Activated naive CD4-positive, alpha-beta T cell treated with anti-CD3 and anti-CD28 coated beads, Interleukin-2, amount 10 ng/mL, durations not matched to agents 7 days and 5 days (primary cell): ENCODE measurements at regions not wholly inside any gene's neighbourhood (a gene's known extent, or its start where the extent isn't known, plus 50 kb on each side); places are given as distances from the start of the nearest gene placed in this dataset.

Experiments
- CTCF ChIA-PET: fragments of 350-600 bp; sonication (Branson Sonifier 250); formaldehyde crosslinking; loops from one replicate; lab custom pipeline; 2021; ENCODE audit warnings: antibody characterized with exemption; lab: Charles Lee
- DNase-seq: peaks from one replicate; pipeline ENCODE4 v3.0.0-alpha.2; 2020
- H3K27ac Mint-ChIP-seq: one replicate; pipeline ENCODE4 v1.8.0; 2021; ENCODE audit warnings: mild to moderate bottlenecking, moderate library complexity, mixed read lengths
- H3K27me3 Mint-ChIP-seq: one replicate; pipeline ENCODE4 v1.8.0; 2021; ENCODE audit warnings: mild to moderate bottlenecking, mixed read lengths
- H3K36me3 Mint-ChIP-seq: one replicate; pipeline ENCODE4 v1.8.0; 2021; ENCODE audit warnings: mixed read lengths
- H3K4me1 Mint-ChIP-seq: one replicate; pipeline ENCODE4 v1.8.0; 2021; ENCODE audit warnings: mixed read lengths
- H3K4me3 Mint-ChIP-seq: one replicate; pipeline ENCODE4 v1.8.0; 2021; ENCODE audit warnings: mild to moderate bottlenecking, moderate library complexity, mixed read lengths
- H3K9me3 Mint-ChIP-seq: one replicate; pipeline ENCODE4 v1.8.0; 2021; ENCODE audit warnings: mixed read lengths

GRCh38 chrX:98338544-98338943, 1454.8 kb downstream of the RPA4 start:
- no peaks in the 10 kb centered on the region for H3K36me3 Mint-ChIP-seq
- H3K4me3 Mint-ChIP-seq: no peak overlapping the region
- CTCF ChIA-PET: no interaction called here
- H3K9me3 Mint-ChIP-seq: peaks cover 4% of the 10 kb centered on the region
- H3K27me3 Mint-ChIP-seq: no peaks in the 10 kb centered on the region
- H3K27ac Mint-ChIP-seq: no peak overlapping the region
- DNase-seq: no peak
- H3K4me1 Mint-ChIP-seq: no peaks in the 10 kb centered on the region

- Mint-ChIP-seq H3K27me3 (no peaks in the 10 kb centered on the region), H3K9me3 (no peaks in the 10 kb centered on the region), H3K36me3 (no peaks in the 10 kb centered on the region), H3K27ac (no peak overlapping the region), H3K4me3 (no peak overlapping the region), H3K4me1 (no peaks in the 10 kb centered on the region)
- CTCF ChIA-PET: no interaction called here
- DNase-seq: no peak
These were observed 1467.2 kb downstream of the RPA4 start for GRCh38 chrX:98350940-98351339.

GRCh38 chrX:98357146-98357545, 1473.4 kb downstream of the RPA4 start:
- Mint-ChIP-seq H3K36me3 (no peaks in the 10 kb centered on the region), H3K4me3 (no peak overlapping the region), H3K27me3 (no peaks in the 10 kb centered on the region), H3K4me1 (no peaks in the 10 kb centered on the region), H3K27ac (no peak overlapping the region), H3K9me3 (no peaks in the 10 kb centered on the region)
- CTCF ChIA-PET: no interaction called here
- DNase-seq: no peak

GRCh38 chrX:98362630-98363029, 1478.9 kb downstream of the RPA4 start:
- no peaks in the 10 kb centered on the region for H3K27me3 Mint-ChIP-seq
- H3K4me1 Mint-ChIP-seq: no peaks in the 10 kb centered on the region
- no peak overlapping the region for H3K4me3 Mint-ChIP-seq
- H3K36me3 Mint-ChIP-seq: no peaks in the 10 kb centered on the region
- H3K9me3 Mint-ChIP-seq: no peaks in the 10 kb centered on the region
- DNase-seq: no peak
- H3K27ac Mint-ChIP-seq: no peak overlapping the region
- CTCF ChIA-PET: no interaction called here

GRCh38 chrX:98371994-98372393, 1488.3 kb downstream of the RPA4 start:
- H3K9me3 Mint-ChIP-seq: peaks cover 4% of the 10 kb centered on the region
- CTCF ChIA-PET: no interaction called here
- no peaks in the 10 kb centered on the region for H3K27me3 Mint-ChIP-seq
- no peaks in the 10 kb centered on the region for H3K4me1 Mint-ChIP-seq
- no peak overlapping the region for H3K4me3 Mint-ChIP-seq
- no peak for DNase-seq
- no peaks in the 10 kb centered on the region for H3K36me3 Mint-ChIP-seq
- no peak overlapping the region for H3K27ac Mint-ChIP-seq

GRCh38 chrX:98379134-98379533, 1495.4 kb downstream of the RPA4 start:
- no peak overlapping the region for H3K27ac Mint-ChIP-seq
- H3K27me3 Mint-ChIP-seq: no peaks in the 10 kb centered on the region
- DNase-seq: no peak
- no peak overlapping the region for H3K4me3 Mint-ChIP-seq
- peaks cover 6% of the 10 kb centered on the region for H3K9me3 Mint-ChIP-seq
- no peaks in the 10 kb centered on the region for H3K4me1 Mint-ChIP-seq
- CTCF ChIA-PET: no interaction called here
- H3K36me3 Mint-ChIP-seq: no peaks in the 10 kb centered on the region

- H3K27ac Mint-ChIP-seq: no peak overlapping the region
- no peak overlapping the region for H3K4me3 Mint-ChIP-seq
- DNase-seq: no peak
- CTCF ChIA-PET: no interaction called here
- no peaks in the 10 kb centered on the region for H3K36me3 Mint-ChIP-seq
- H3K27me3 Mint-ChIP-seq: no peaks in the 10 kb centered on the region
- peaks cover 2% of the 10 kb centered on the region for H3K9me3 Mint-ChIP-seq
- H3K4me1 Mint-ChIP-seq: no peaks in the 10 kb centered on the region
These were observed 1496.4 kb downstream of the RPA4 start for GRCh38 chrX:98380106-98380505.

- DNase-seq: no peak
- no peak overlapping the region for H3K4me3 Mint-ChIP-seq
- CTCF ChIA-PET: no interaction called here
- H3K9me3 Mint-ChIP-seq: peaks cover 2% of the 10 kb centered on the region
- no peaks in the 10 kb centered on the region for H3K36me3 Mint-ChIP-seq
- no peaks in the 10 kb centered on the region for H3K27me3 Mint-ChIP-seq
- no peaks in the 10 kb centered on the region for H3K4me1 Mint-ChIP-seq
- H3K27ac Mint-ChIP-seq: no peak overlapping the region
These were observed 1496.8 kb downstream of the RPA4 start for GRCh38 chrX:98380556-98380955.

GRCh38 chrX:98398542-98398941, 1514.8 kb downstream of the RPA4 start:
- CTCF ChIA-PET: no interaction called here
- Mint-ChIP-seq H3K27me3 (no peaks in the 10 kb centered on the region), H3K27ac (no peak overlapping the region), H3K36me3 (no peaks in the 10 kb centered on the region), H3K4me3 (no peak overlapping the region), H3K9me3 (peaks cover 2% of the 10 kb centered on the region), H3K4me1 (no peaks in the 10 kb centered on the region)
- DNase-seq: no peak

- CTCF ChIA-PET: no interaction called here
- Mint-ChIP-seq H3K27me3 (no peaks in the 10 kb centered on the region), H3K4me3 (no peak overlapping the region), H3K27ac (no peak overlapping the region), H3K4me1 (no peaks in the 10 kb centered on the region), H3K9me3 (no peaks in the 10 kb centered on the region), H3K36me3 (no peaks in the 10 kb centered on the region)
- no peak for DNase-seq
These were observed 1521.7 kb downstream of the RPA4 start for GRCh38 chrX:98405376-98405775.

GRCh38 chrX:98407584-98407983, 1523.9 kb downstream of the RPA4 start:
- H3K9me3 Mint-ChIP-seq: no peaks in the 10 kb centered on the region
- no peaks in the 10 kb centered on the region for H3K27me3 Mint-ChIP-seq
- no peak overlapping the region for H3K27ac Mint-ChIP-seq
- CTCF ChIA-PET: no interaction called here
- DNase-seq: no peak
- H3K4me1 Mint-ChIP-seq: no peaks in the 10 kb centered on the region
- no peak overlapping the region for H3K4me3 Mint-ChIP-seq
- no peaks in the 10 kb centered on the region for H3K36me3 Mint-ChIP-seq

- DNase-seq: no peak
- Mint-ChIP-seq H3K4me1 (no peaks in the 10 kb centered on the region), H3K27me3 (no peaks in the 10 kb centered on the region), H3K36me3 (no peaks in the 10 kb centered on the region), H3K9me3 (no peaks in the 10 kb centered on the region), H3K4me3 (no peak overlapping the region), H3K27ac (no peak overlapping the region)
- CTCF ChIA-PET: no interaction called here
These were observed 1526.2 kb downstream of the RPA4 start for GRCh38 chrX:98409867-98410266.

- no peaks in the 10 kb centered on the region for H3K27me3 Mint-ChIP-seq
- no peaks in the 10 kb centered on the region for H3K4me1 Mint-ChIP-seq
- H3K36me3 Mint-ChIP-seq: no peaks in the 10 kb centered on the region
- H3K4me3 Mint-ChIP-seq: no peak overlapping the region
- H3K9me3 Mint-ChIP-seq: no peaks in the 10 kb centered on the region
- DNase-seq: no peak
- H3K27ac Mint-ChIP-seq: no peak overlapping the region
- CTCF ChIA-PET: no interaction called here
These were observed 1528.3 kb downstream of the RPA4 start for GRCh38 chrX:98412058-98412457.

- CTCF ChIA-PET: no interaction called here
- Mint-ChIP-seq H3K4me3 (no peak overlapping the region), H3K36me3 (no peaks in the 10 kb centered on the region), H3K27ac (no peak overlapping the region), H3K4me1 (no peaks in the 10 kb centered on the region), H3K27me3 (no peaks in the 10 kb centered on the region), H3K9me3 (no peaks in the 10 kb centered on the region)
- no peak for DNase-seq
These were observed 1538.8 kb downstream of the RPA4 start for GRCh38 chrX:98422536-98422935.

- Mint-ChIP-seq H3K36me3 (no peaks in the 10 kb centered on the region), H3K4me1 (no peaks in the 10 kb centered on the region), H3K27ac (no peak overlapping the region), H3K27me3 (no peaks in the 10 kb centered on the region), H3K9me3 (peaks cover 2% of the 10 kb centered on the region), H3K4me3 (no peak overlapping the region)
- CTCF ChIA-PET: no interaction called here
- no peak for DNase-seq
These were observed 1548.7 kb downstream of the RPA4 start for GRCh38 chrX:98432413-98432812.

- no peak overlapping the region for H3K4me3 Mint-ChIP-seq
These were observed 1564.8 kb downstream of the RPA4 start for GRCh38 chrX:98448524-98448923.

More at GRCh38 chrX:98448524-98448923, 1564.8 kb downstream of the RPA4 start:
- no peak for DNase-seq
- Mint-ChIP-seq H3K36me3 (no peaks in the 10 kb centered on the region), H3K27ac (no peak overlapping the region), H3K4me1 (no peaks in the 10 kb centered on the region), H3K9me3 (no peaks in the 10 kb centered on the region), H3K27me3 (no peaks in the 10 kb centered on the region)
- CTCF ChIA-PET: no interaction called here
